GM23338 (cell line): ENCODE measurements at regions not wholly inside any gene's neighbourhood (a gene's known extent, or its start where the extent isn't known, plus 50 kb on each side); places are given as distances from the start of the nearest gene placed in this dataset.

Experiments
- ATAC-seq: fragments of 200-7000 bp; cut with Tn5 transposase; 3 replicates; pipeline ENCODE4 v1.9.1; 2020
- DNase-seq: peaks from one replicate; pipeline ENCODE4 v3.0.0-alpha.2; 2015; ENCODE audit warnings: low spot score
- H2AFZ ChIP-seq: fragments of 200-600 bp; sonication (generic); 2 replicates; pipeline ENCODE4 v1.8.0; 2016; ENCODE audit warnings: antibody characterized with exemption, mild to moderate bottlenecking, moderate library complexity
- H3F3A ChIP-seq: fragments of 200-600 bp; sonication (generic); replicated peaks from 2 replicates; pipeline ENCODE4 v1.8.0; 2017; ENCODE audit warnings: antibody characterized with exemption, mixed run types, low read depth
- H3K27ac ChIP-seq: fragments of 200-600 bp; sonication (generic); 2 replicates; pipeline ENCODE4 v1.6.1; 2016; ENCODE audit warnings: low read depth
- H3K27me3 ChIP-seq: fragments of 200-600 bp; sonication (generic); 2 replicates; pipeline ENCODE4 v1.8.0; 2016; ENCODE audit warnings: mild to moderate bottlenecking, mixed run types, moderate library complexity; ENCODE audit not compliant: insufficient read depth
- H3K36me3 ChIP-seq: fragments of 200-600 bp; sonication (generic); 2 replicates; pipeline ENCODE4 v1.8.0; 2016; ENCODE audit warnings: mild to moderate bottlenecking; ENCODE audit not compliant: insufficient read depth
- H3K4me1 ChIP-seq: fragments of 200-600 bp; sonication (generic); 2 replicates; pipeline ENCODE4 v1.8.0; 2016; ENCODE audit warnings: mild to moderate bottlenecking, moderate library complexity; ENCODE audit not compliant: insufficient read depth
- H3K4me2 ChIP-seq: fragments of 200-600 bp; sonication (generic); 2 replicates; pipeline ENCODE4 v1.7.1; 2017; ENCODE audit warnings: mixed run types
- H3K4me3 ChIP-seq: fragments of 200-600 bp; sonication (generic); 2 replicates; pipeline ENCODE4 v1.6.1; 2016; ENCODE audit warnings: mixed run types
- H3K79me2 ChIP-seq: fragments of 200-600 bp; sonication (generic); replicated peaks from 2 replicates; pipeline ENCODE4 v1.8.0; 2017; ENCODE audit warnings: mild to moderate bottlenecking; ENCODE audit not compliant: insufficient read depth
- H3K9me2 ChIP-seq: fragments of 200-600 bp; sonication (generic); 2 replicates; pipeline ENCODE4 v1.8.0; 2017; ENCODE audit not compliant: insufficient read depth
- H4K20me1 ChIP-seq: fragments of 200-600 bp; sonication (generic); replicated peaks from 2 replicates; pipeline ENCODE4 v1.8.0; 2017; ENCODE audit warnings: mild to moderate bottlenecking; ENCODE audit not compliant: insufficient read depth
- H3K27ac Mint-ChIP-seq: 2 replicates; pipeline ENCODE4 v1.8.0; 2020; ENCODE audit warnings: inconsistent platforms, mild to moderate bottlenecking, moderate library complexity, mixed read lengths
- H3K27me3 Mint-ChIP-seq: 3 replicates; pipeline ENCODE4 v1.8.0; 2022; ENCODE audit warnings: low read depth, mild to moderate bottlenecking, moderate library complexity, mixed read lengths, inconsistent platforms; ENCODE audit not compliant: insufficient read depth, poor library complexity
- H3K36me3 Mint-ChIP-seq: 3 replicates; pipeline ENCODE4 v1.8.0; 2021; ENCODE audit warnings: low read depth, mild to moderate bottlenecking, inconsistent platforms, moderate library complexity, mixed read lengths
- H3K4me1 Mint-ChIP-seq: 3 replicates; pipeline ENCODE4 v1.8.0; 2020; ENCODE audit warnings: mild to moderate bottlenecking, inconsistent platforms, mixed read lengths
- H3K4me3 Mint-ChIP-seq: 3 replicates; pipeline ENCODE4 v1.8.0; 2021; ENCODE audit warnings: moderate library complexity, mild to moderate bottlenecking, inconsistent platforms, mixed read lengths
- H3K9me3 Mint-ChIP-seq: 3 replicates; pipeline ENCODE4 v1.8.0; 2020; ENCODE audit warnings: moderate library complexity, mild to moderate bottlenecking, inconsistent platforms, mixed read lengths
- CREB1 ChIP-seq: fragments of 250-450 bp; sonication (Bioruptor Pico); IDR thresholded peaks from 2 replicates; pipeline ENCODE4 v1.5.0; 2020; ENCODE audit warnings: low read depth, mild to moderate bottlenecking, moderate library complexity
- EZH2phosphoT487 ChIP-seq: fragments of 200-600 bp; sonication (generic); IDR thresholded peaks from one replicate; pipeline ENCODE4 v1.8.1; 2018; ENCODE audit warnings: antibody characterized with exemption; ENCODE audit not compliant: unreplicated experiment
- JUNB ChIP-seq: IDR thresholded peaks from one replicate; pipeline ENCODE4 v1.6.1; 2016; ENCODE audit warnings: antibody characterized with exemption; ENCODE audit not compliant: unreplicated experiment
- POLR2AphosphoS5 ChIP-seq: IDR thresholded peaks from 2 replicates; pipeline ENCODE4 v1.6.1; 2016; ENCODE audit warnings: antibody characterized with exemption, low read depth
- REST ChIP-seq: IDR thresholded peaks from one replicate; pipeline ENCODE4 v1.6.1; 2018; ENCODE audit warnings: antibody characterized with exemption; ENCODE audit not compliant: unreplicated experiment
- STAT1 ChIP-seq: IDR thresholded peaks from one replicate; pipeline ENCODE4 v1.6.1; 2016; ENCODE audit warnings: antibody characterized with exemption; ENCODE audit not compliant: unreplicated experiment
- ZNF114 ChIP-seq: fragments of 250-450 bp; sonication (Bioruptor Pico); IDR thresholded peaks from 2 replicates; pipeline ENCODE4 v1.5.0; 2020; ENCODE audit warnings: mild to moderate bottlenecking, moderate library complexity
- ZNF331 ChIP-seq: fragments of 250-450 bp; sonication (Bioruptor Pico); IDR thresholded peaks from 2 replicates; pipeline ENCODE4 v1.5.0; 2020; ENCODE audit warnings: low read depth, mild to moderate bottlenecking, moderate library complexity
- ZNF462 ChIP-seq: fragments of 250-450 bp; sonication (Bioruptor Pico); IDR thresholded peaks from 2 replicates; pipeline ENCODE4 v1.5.0; 2020; ENCODE audit warnings: mild to moderate bottlenecking, moderate library complexity
- TF ChIP-seq, protein P1 (sequence below), 2 experiments: fragments of 200-600 bp in 1 of 2; sonication (generic) in 1 of 2; conservative IDR thresholded peaks; 2 replicates each; pipeline versions ENCODE4 v1.5.1 to v1.6.1; 2016 to 2017; ENCODE audit warnings: antibody characterized with exemption in 2 of 2, low read depth in 2 of 2, mild to moderate bottlenecking in 2 of 2, moderate library complexity in 1 of 2

GRCh38 chr1:238406098-238406860, 515.6 kb upstream of the ZP4 start:
- no peaks in the 10 kb centered on the region for H4K20me1 ChIP-seq
- H3K79me2 ChIP-seq = no peaks in the 10 kb centered on the region
- H3F3A ChIP-seq = no peaks in the 10 kb centered on the region
- Mint-ChIP-seq H3K9me3 (no peaks in the 10 kb centered on the region), H3K27me3 (no peaks in the 10 kb centered on the region), H3K4me3 (no peak overlapping the region), H3K4me1 (peaks cover 5% of the 10 kb centered on the region), H3K36me3 (no peaks in the 10 kb centered on the region), H3K27ac (no peak overlapping the region)
- TF ChIP-seq STAT1 (no peak), ZNF331 (no peak), CREB1 (no peak), ZNF114 (CRISPR knock-in tag) (no peak), EZH2phosphoT487 (no peak), POLR2AphosphoS5 (no peak), REST (no peak), JUNB (no peak), ZNF462 (no peak)
- TF ChIP-seq, protein P1, sequence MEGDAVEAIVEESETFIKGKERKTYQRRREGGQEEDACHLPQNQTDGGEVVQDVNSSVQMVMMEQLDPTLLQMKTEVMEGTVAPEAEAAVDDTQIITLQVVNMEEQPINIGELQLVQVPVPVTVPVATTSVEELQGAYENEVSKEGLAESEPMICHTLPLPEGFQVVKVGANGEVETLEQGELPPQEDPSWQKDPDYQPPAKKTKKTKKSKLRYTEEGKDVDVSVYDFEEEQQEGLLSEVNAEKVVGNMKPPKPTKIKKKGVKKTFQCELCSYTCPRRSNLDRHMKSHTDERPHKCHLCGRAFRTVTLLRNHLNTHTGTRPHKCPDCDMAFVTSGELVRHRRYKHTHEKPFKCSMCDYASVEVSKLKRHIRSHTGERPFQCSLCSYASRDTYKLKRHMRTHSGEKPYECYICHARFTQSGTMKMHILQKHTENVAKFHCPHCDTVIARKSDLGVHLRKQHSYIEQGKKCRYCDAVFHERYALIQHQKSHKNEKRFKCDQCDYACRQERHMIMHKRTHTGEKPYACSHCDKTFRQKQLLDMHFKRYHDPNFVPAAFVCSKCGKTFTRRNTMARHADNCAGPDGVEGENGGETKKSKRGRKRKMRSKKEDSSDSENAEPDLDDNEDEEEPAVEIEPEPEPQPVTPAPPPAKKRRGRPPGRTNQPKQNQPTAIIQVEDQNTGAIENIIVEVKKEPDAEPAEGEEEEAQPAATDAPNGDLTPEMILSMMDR (conservative IDR thresholded peaks at IDR 0.05; ENCODE audit: low read depth in 2 of 2) = no peak
- H3K4me1 ChIP-seq = 0 out of 2 replicates have a peak, but pooled peaks cover 4% of the 10 kb centered on the region
- no peak for ATAC-seq
- H3K36me3 ChIP-seq = no peaks in the 10 kb centered on the region
- no peak for DNase-seq
- H2AFZ ChIP-seq = no peak overlapping the region; the same call in 1 of the 2 replicates
- H3K9me2 ChIP-seq = peaks cover 5% of the 10 kb centered on the region
- H3K27ac ChIP-seq = no peak overlapping the region
- H3K4me2 ChIP-seq = no peak overlapping the region
- H3K27me3 ChIP-seq = no peaks in the 10 kb centered on the region
- no peak overlapping the region for H3K4me3 ChIP-seq
